ELR (cell line): ENCODE measurements at regions not wholly inside any gene's neighbourhood (a gene's known extent, or its start where the extent isn't known, plus 50 kb on each side); places are given as distances from the start of the nearest gene placed in this dataset.
"Not testable (repeated sequence)": the region's sequence is repeated elsewhere in the genome, so short reads cannot be mapped to it uniquely, and the experiment has no call there.

Experiments
- DNase-seq: peaks from one replicate; pipeline ENCODE4 v3.0.0-alpha.2; 2015; ENCODE audit warnings: low read depth

GRCh38 chr20:22529150-22530019 is 55.0 kb downstream of the FOXA2 start:
- DNase-seq: no peak

- no peak for DNase-seq
Measured at GRCh38 chr20:22526512-22527012, 57.8 kb downstream of the FOXA2 start.

GRCh38 chr20:22525821-22526220 is 58.6 kb downstream of the FOXA2 start:
- no peak for DNase-seq

GRCh38 chr20:22525069-22525820 is 59.1 kb downstream of the FOXA2 start:
- DNase-seq: no peak

GRCh38 chr20:22524393-22525015 is 59.9 kb downstream of the FOXA2 start:
- no peak for DNase-seq

GRCh38 chr20:22523499-22524392 is 60.6 kb downstream of the FOXA2 start:
- no peak for DNase-seq

- DNase-seq: no peak
Measured at GRCh38 chr20:22523128-22523498, 61.3 kb downstream of the FOXA2 start.

- DNase-seq: no peak
Measured at GRCh38 chr20:22522701-22523100, 61.7 kb downstream of the FOXA2 start.

- not testable (repeated sequence) for DNase-seq
Measured at GRCh38 chr20:22521940-22522339, 62.4 kb downstream of the FOXA2 start.

- no peak for DNase-seq
Measured at GRCh38 chr20:22520381-22520780, 64.0 kb downstream of the FOXA2 start.

GRCh38 chr20:22515264-22515663 is 69.1 kb downstream of the FOXA2 start:
- DNase-seq: no peak

GRCh38 chr20:22513574-22513973 is 70.8 kb downstream of the FOXA2 start:
- no peak for DNase-seq

GRCh38 chr20:22512911-22513489 is 71.4 kb downstream of the FOXA2 start:
- DNase-seq: no peak

- no peak for DNase-seq
Measured at GRCh38 chr20:22511943-22512910, 72.1 kb downstream of the FOXA2 start.

GRCh38 chr20:22509843-22510147 is 74.6 kb downstream of the FOXA2 start:
- DNase-seq: no peak

- DNase-seq: no peak
Measured at GRCh38 chr20:22509090-22509842, 75.1 kb downstream of the FOXA2 start.

- DNase-seq: no peak
Measured at GRCh38 chr20:22508426-22508825, 75.9 kb downstream of the FOXA2 start.

- DNase-seq: no peak
Measured at GRCh38 chr20:22507240-22507961, 77.0 kb downstream of the FOXA2 start.

- no peak for DNase-seq
Measured at GRCh38 chr20:22506827-22507226, 77.5 kb downstream of the FOXA2 start.
